ENCODE measurements at regions not wholly inside any gene's neighbourhood (a gene's known extent, or its start where the extent isn't known, plus 50 kb on each side); places are given as distances from the start of the nearest gene placed in this dataset.

DNA sequence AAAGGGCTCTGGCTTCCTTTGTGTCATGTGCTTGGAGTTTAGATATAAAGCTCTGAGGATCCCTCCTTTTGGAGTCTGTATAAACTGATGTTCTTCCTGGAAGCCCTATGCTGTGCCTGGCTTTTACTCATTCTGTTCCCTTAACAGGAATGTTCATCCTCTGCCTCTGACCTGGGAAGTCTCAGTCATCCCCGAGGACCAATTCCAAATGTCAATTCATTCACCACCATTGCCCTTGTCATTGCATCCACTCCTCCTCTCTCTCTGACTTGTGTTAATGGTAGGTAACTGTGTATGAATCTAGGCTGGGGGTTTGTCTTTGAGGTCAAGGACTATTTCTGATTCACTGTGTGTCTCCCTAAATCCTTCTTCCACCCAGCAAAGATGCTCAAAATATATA is 204.2 kb upstream of the CAMK1G start (continued):
- TF ChIP-seq, protein P1, sequence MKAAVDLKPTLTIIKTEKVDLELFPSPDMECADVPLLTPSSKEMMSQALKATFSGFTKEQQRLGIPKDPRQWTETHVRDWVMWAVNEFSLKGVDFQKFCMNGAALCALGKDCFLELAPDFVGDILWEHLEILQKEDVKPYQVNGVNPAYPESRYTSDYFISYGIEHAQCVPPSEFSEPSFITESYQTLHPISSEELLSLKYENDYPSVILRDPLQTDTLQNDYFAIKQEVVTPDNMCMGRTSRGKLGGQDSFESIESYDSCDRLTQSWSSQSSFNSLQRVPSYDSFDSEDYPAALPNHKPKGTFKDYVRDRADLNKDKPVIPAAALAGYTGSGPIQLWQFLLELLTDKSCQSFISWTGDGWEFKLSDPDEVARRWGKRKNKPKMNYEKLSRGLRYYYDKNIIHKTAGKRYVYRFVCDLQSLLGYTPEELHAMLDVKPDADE (IDR thresholded peaks at IDR 0.05): no peak
- TF ChIP-seq, protein P2, sequence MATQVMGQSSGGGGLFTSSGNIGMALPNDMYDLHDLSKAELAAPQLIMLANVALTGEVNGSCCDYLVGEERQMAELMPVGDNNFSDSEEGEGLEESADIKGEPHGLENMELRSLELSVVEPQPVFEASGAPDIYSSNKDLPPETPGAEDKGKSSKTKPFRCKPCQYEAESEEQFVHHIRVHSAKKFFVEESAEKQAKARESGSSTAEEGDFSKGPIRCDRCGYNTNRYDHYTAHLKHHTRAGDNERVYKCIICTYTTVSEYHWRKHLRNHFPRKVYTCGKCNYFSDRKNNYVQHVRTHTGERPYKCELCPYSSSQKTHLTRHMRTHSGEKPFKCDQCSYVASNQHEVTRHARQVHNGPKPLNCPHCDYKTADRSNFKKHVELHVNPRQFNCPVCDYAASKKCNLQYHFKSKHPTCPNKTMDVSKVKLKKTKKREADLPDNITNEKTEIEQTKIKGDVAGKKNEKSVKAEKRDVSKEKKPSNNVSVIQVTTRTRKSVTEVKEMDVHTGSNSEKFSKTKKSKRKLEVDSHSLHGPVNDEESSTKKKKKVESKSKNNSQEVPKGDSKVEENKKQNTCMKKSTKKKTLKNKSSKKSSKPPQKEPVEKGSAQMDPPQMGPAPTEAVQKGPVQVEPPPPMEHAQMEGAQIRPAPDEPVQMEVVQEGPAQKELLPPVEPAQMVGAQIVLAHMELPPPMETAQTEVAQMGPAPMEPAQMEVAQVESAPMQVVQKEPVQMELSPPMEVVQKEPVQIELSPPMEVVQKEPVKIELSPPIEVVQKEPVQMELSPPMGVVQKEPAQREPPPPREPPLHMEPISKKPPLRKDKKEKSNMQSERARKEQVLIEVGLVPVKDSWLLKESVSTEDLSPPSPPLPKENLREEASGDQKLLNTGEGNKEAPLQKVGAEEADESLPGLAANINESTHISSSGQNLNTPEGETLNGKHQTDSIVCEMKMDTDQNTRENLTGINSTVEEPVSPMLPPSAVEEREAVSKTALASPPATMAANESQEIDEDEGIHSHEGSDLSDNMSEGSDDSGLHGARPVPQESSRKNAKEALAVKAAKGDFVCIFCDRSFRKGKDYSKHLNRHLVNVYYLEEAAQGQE (IDR thresholded peaks at IDR 0.05; ENCODE audit: unreplicated experiment): no peak

DNA sequence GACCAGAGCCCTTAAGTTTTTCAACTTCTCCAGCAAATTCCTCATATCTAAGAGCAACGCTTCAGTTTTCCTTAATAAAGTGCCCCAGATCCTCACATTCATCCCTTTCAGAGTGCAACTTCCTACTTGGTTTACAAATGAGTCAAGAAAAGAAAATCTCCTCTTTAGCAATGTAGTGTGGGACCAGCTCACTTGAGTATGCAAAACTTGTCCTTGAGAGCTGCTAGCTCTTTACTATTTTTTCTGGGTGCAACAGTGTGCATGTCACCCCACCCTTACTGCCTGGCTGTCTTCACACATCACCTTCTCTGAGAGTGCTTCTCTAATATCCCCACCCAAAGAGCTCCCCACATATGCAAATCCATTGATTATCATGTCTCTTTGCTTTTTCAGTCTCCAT is 203.1 kb upstream of the CAMK1G start:
- no peak overlapping the region for H3K27ac Mint-ChIP-seq
- no peak overlapping the region for H2AFZ ChIP-seq
- H3K9me3 Mint-ChIP-seq: no peaks in the 10 kb centered on the region
- H3K36me3 Mint-ChIP-seq (ENCODE audit: low read depth): no peaks in the 10 kb centered on the region
- H3K79me2 ChIP-seq (replicated peaks; ENCODE audit: insufficient read depth): no peaks in the 10 kb centered on the region
- no peak for DNase-seq (ENCODE audit: low spot score)
- no peaks in the 10 kb centered on the region for H4K20me1 ChIP-seq (replicated peaks; ENCODE audit: insufficient read depth)
- H3K27me3 ChIP-seq (ENCODE audit: insufficient read depth): no peaks in the 10 kb centered on the region
- TF ChIP-seq, protein P2 (IDR thresholded peaks at IDR 0.05; ENCODE audit: unreplicated experiment): no peak
- TF ChIP-seq, protein P1 (IDR thresholded peaks at IDR 0.05): no peak
- TF ChIP-seq ZNF331 (CRISPR knock-in tag; IDR thresholded peaks at IDR 0.05; ENCODE audit: low read depth) (no peak), POLR2AphosphoS5 (IDR thresholded peaks at IDR 0.05; ENCODE audit: low read depth) (no peak), CREB1 (CRISPR knock-in tag; IDR thresholded peaks at IDR 0.05; ENCODE audit: low read depth) (no peak), STAT1 (IDR thresholded peaks at IDR 0.05; ENCODE audit: unreplicated experiment) (no peak)
- peaks cover 3% of the 10 kb centered on the region; the same call in 1 of the 2 replicates for H3F3A ChIP-seq (replicated peaks; ENCODE audit: low read depth)
- peaks cover 16% of the 10 kb centered on the region for H3K9me2 ChIP-seq (ENCODE audit: insufficient read depth)
- H3K4me3 Mint-ChIP-seq: no peak overlapping the region
- H3K4me3 ChIP-seq: no peak overlapping the region
- no peak for ATAC-seq
- H3K4me1 ChIP-seq (ENCODE audit: insufficient read depth): peaks cover 45% of the 10 kb centered on the region
- H3K36me3 ChIP-seq (ENCODE audit: insufficient read depth): no peaks in the 10 kb centered on the region
- no peak overlapping the region for H3K4me2 ChIP-seq
- no peaks in the 10 kb centered on the region for H3K27me3 Mint-ChIP-seq (ENCODE audit: insufficient read depth, low read depth, poor library complexity)
- H3K27ac ChIP-seq (ENCODE audit: low read depth): no peak overlapping the region
- peaks cover 52% of the 10 kb centered on the region for H3K4me1 Mint-ChIP-seq

Measured in GM23338 (cell line).